ENCODE measurements at regions not wholly inside any gene's neighbourhood (a gene's known extent, or its start where the extent isn't known, plus 50 kb on each side); places are given as distances from the start of the nearest gene placed in this dataset.

DNA sequence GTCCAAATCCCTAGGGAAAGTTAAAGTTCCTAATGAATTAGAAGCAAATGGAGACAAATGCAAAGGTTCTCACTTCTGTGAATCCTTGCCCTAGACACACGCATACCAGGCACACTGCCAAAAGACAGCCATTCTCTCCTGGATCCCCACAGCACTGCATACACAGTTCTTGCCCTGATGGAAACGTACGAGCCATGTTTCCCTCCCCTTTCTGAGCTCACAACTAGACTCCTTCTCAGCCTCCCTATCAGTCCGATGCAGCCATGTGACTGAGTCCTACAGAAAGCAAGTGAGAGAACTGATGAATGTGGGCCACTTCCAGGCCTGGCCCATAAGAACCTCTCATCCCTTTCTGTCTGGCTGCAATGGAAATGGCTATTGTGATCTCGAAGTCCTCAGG lies 92.0 kb downstream of the ZNF608 start:
- TF ChIP-seq, protein P1, sequence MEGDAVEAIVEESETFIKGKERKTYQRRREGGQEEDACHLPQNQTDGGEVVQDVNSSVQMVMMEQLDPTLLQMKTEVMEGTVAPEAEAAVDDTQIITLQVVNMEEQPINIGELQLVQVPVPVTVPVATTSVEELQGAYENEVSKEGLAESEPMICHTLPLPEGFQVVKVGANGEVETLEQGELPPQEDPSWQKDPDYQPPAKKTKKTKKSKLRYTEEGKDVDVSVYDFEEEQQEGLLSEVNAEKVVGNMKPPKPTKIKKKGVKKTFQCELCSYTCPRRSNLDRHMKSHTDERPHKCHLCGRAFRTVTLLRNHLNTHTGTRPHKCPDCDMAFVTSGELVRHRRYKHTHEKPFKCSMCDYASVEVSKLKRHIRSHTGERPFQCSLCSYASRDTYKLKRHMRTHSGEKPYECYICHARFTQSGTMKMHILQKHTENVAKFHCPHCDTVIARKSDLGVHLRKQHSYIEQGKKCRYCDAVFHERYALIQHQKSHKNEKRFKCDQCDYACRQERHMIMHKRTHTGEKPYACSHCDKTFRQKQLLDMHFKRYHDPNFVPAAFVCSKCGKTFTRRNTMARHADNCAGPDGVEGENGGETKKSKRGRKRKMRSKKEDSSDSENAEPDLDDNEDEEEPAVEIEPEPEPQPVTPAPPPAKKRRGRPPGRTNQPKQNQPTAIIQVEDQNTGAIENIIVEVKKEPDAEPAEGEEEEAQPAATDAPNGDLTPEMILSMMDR (IDR thresholded peaks at IDR 0.05) = no peak
- TF ChIP-seq EP300 (IDR thresholded peaks at IDR 0.05) = no peak
- TF ChIP-seq POLR2A (IDR thresholded peaks at IDR 0.05) = no peak
- no peak for TF ChIP-seq POLR2AphosphoS5 (IDR thresholded peaks at IDR 0.05)
